ENCODE measurements at regions not wholly inside any gene's neighbourhood (a gene's known extent, or its start where the extent isn't known, plus 50 kb on each side); places are given as distances from the start of the nearest gene placed in this dataset.
"Not testable (repeated sequence)": the region's sequence is repeated elsewhere in the genome, so short reads cannot be mapped to it uniquely, and the experiment has no call there.

DNA sequence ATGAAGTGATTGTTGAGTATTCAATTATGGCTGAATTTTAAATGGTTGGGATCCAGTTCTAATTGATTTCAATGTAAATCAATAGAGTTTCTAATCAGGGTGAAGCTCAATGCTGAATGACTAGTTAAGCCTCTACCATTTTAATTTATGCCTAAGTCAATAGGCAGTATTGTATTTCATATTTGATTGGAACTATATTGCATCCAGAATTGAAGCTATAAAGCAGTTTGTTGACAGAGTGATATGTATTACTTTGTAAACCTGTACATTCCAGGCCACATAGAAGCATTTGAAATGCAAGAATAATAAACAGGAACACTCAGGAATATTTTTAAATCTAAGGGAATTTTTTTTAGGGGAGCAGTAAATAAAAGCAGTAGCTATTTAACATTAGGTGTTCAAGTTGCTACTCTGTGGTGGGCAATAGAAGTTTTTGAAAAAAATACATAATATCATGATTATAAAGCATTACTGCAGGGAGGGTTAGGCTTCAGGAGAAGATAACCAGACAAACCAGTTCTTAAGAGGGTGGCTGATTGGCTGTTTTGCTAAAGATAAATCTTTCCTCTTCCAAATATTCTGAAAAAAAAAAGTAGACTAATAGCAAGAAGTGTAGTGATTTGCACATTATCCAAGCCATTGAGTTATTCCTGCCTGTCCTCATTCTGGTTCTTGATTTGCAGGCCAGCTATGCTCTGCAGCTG, 492.0 kb upstream of the MEF2C start:
- DNase-seq = peak; percentile 58

DNA sequence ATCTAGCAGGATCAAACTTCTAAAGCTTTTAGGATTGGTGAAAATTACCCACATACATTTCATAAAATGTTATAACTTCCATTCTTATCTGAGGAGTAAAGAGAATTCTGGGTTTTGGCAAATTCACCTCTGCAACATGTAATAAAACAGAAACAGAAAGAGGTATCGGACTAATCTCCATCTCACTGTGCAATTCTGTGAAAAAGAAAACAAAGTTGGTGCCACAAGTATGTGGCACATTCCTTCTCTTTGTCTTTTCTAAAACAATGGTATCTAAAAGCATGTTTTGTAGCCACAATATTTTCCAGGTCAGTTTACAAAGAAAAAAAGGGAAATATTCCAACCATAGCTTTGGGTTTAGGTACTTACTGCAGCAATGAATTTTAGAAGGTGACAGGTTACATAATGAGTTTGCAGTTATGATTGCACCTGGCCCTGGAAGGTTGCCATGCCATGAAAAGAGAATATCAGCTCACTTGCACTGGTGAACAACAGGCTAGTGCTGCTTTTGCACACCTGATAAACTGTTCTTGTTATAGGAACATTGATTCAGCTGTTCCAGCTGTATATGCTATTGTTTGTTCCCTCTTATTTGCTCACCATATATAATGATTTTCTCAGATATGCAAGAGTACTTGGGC, 491.3 kb upstream of the MEF2C start:
- peak; percentile 79 for DNase-seq

DNA sequence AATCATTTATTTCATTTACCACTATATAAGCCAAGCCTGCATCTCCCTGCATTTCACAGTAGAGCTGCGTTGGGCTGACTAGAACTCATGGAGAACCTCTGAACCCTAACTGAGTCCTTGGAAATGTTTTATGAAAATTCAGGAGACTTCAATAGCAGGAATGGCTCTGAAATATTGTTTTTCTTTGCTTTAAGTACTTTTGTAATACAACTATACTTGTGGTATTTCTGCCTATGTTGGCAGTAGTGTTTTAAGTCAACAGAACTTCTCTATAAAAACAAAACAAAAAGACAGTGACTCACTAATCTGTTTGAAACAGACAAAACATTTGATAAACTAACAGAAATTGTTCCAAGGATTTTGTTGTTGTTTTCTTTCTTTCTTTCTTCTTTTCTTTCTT, 489.2 kb upstream of the MEF2C start:
- no peak for DNase-seq

DNA sequence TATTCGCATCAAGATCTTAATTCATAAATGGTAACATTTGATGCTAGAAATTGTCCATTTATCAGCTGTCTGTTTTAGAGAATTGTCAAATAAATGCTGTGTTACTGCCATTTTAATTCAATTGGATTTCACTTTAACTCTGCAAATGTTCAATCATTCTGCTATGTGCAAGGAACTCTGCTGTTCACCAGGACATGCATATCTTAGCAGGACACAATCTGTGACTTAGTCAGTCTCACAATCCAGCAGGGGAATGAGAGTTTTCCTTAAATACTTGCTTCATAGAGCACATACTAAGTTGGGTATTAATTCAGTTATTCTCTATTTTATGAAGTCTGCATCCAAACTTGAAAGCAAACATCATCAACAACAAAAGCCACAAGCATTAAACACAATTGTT, 488.7 kb upstream of the MEF2C start:
- DNase-seq = no peak

DNA sequence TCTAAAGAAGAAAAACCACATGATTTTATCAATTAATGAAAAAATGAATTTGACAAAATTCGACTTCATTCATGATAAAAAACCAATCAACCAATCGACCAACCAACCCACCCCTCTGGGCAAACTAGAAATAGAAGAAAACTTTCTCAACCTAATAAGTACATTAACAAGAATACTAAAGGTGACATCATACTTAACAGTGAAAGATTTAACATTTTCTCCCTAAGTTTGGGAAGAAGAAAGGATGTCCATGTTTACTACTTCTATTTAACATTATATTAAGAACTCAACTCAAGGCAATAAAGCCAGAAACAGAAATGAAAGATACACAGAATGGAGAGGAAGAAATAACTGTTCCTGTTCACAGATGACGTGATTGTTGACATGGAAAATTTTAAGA, 476.1 kb upstream of the MEF2C start:
- DNase-seq = no peak

DNA sequence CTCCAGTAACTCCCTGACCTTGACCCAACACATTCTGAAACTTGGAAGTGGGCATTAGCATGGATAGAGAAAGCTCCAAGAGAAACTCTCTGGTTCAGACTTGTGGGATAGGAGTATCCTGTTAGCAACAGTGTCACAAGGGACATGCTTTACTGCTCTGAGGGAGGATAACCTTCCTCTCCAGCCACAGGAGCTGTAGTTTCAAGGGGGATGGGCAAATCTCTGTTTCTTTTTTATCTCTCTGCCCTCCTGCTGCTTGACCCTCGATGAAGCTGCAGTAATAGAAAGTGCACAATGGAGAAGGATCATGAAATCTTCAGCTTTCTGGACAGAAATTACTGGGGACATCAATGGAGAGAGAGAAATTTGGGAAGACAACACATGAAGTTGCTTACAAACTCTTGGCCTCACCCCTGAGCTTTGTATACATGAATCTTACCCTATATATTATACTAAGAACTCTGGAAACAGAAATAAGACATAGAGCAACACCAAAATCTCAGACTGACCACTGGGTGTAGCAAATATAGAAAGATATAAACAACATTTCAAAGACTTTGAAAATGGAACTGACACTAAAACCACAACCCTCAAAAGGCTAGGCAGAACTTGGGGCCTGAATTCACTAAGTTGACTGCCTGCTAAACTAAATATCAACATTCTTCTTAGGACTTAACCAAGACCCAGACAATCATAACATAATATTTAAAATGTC, 471.0 kb upstream of the MEF2C start:
- no peak for DNase-seq

DNA sequence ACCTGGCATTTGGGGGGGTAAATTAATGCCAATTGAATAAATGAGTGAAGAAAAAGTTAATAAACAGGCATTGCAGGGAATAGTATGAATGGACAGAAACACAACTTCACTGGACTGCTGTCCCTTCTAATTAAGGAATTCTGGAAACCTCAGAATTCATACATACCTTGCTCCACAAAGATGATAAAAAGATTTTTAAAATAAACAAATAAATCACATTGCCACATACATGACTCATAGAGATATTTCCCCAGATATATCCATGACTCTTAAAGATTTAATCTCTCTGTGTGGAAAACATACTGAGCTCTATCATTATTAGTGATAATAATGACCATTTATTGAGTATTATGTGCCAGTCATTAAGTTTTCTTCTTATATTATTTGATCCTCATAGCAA, 469.0 kb upstream of the MEF2C start:
- DNase-seq = no peak

DNA sequence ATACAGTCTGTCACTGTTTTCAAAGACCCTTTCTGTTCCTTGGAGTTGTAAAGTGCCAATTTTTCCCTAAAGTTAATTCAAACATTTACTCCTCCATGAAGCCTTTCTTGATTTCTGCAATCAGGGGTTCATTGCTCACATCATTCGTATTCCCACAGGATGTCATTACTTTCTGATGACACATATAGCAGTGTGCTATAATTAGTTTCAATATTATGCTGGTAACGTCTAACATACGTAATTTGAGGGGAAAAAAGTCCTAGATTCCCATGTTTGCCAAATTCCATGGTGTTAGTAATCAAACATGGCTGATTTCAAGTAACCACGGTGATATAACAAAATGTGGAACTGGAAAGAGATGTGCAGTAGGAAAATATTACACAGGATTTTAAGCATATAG, 468.2 kb upstream of the MEF2C start:
- no peak for DNase-seq

DNA sequence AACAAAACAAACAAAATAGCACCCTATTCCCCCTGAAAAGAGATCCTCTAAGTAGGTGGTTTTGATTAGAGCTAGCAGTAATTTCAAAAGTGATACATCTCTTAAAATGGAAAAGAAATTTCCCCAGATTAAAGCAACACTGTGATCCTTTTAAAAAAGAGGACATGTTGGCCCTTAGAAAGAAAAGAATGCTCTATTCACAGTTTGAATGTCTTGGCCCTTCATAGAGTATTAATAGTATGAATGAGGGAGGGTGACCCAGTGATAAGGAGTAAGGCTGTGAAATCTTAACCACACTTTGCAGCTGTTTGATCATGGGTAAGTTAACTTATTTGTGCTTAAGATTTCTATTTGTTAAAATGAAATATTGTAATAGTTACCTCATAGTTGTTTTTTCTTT, 467.7 kb upstream of the MEF2C start:
- DNase-seq = no peak

DNA sequence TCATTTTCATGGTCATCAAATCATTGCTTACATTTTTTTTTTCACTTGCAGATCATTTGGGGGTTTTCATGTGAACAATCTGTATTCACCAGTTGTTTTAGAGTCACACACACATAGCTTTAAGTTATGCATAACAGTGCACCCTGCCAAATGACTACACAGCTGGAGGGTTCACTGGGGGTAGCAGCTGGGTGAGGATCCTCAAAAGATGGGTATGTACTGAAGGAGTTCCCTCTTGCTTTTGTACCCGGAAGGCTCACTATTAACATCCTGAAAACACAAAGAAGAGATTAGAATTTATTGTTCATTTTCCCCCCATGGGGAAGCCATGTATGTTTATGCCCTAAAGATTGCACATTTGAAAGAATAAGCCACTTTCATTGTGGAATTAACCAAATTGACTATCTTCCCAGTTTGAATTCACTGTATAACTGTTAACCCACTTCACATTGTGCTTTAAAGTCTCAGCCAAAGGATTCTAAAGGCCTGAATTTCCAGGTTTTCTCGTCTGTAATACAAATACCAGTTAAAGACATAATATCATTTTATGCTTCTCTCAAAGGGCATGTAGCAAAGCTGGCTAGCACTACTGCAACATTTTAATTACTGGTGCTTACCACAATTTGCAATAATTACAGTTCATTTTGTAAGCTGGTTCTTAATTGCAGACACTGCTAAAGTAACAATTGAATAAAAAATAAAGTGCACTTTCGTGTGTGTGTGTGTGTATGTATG, 466.4 kb upstream of the MEF2C start:
- no peak for DNase-seq

DNA sequence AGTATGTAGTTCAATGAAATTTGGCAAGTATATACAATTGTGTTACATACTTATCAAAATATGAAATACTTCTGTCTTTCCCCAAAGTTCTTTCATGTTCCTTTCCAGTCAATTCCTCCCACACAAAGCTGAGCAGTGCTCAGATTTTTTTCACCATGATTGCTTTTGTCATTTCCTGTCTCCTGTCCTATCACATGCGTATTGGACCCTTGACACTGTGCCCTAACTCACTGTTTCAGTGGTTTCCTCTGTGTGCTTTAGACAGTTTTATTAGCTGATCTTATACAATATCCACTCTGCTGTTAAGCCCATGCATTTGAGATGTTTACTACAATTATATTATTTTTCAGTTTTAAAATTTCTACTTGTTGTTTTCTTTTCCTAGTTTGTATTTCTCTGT, 463.6 kb upstream of the MEF2C start:
- DNase-seq = no peak

DNA sequence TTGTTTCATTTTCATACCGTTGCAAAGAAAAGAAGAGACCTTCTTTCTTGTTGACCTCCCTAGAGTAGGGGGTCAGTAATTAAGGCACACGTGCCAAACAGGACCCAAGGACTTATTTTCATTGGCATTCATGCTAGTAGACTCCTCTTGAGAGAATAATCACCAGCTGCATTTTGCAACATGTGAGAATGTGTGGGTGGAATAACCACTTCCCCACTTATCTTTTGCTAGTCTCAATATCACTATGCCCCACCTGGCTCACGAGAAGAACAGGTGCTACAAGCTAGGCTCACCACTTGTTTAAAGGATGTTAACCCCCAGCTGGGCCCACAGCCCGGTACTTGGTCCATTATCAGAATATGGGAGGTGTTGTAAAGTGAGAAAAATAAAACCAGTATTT, 460.7 kb upstream of the MEF2C start:
- peak; percentile 64 for DNase-seq

DNA sequence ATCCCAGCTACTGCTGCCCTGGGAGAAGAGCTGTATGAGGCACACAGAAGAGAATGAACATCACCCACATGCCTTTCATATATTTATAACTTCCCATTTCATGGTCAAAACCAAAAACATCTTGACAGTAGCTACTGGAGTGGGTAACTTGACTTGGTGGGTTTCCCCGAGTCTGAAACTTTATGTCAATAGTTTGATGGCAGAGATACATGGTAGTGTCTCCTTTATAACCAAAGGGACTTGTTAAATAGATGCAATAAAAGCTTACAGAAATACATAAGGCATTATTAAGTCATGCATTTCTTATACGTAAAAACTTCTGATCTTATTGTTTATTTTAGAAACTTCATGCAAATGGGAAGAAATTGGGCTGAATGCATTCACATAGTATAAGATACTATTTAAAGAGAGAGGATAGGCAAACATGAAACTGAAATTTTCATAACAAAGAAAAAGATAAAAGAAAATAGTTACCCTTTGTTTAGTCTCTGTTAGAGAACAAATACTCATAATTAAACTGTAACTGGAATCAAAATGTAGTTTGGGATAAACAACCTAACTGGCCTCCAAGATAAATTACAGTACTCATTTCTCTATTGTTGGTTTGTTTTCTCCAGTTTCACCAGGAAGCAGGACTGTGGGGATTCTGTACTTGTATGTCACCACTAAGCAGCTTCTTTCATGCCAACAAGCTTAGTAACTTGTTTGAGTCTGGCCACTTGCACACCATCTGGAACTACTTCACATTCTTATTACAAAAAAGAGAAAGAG, 459.3 kb upstream of the MEF2C start:
- peak; percentile 21 for DNase-seq

DNA sequence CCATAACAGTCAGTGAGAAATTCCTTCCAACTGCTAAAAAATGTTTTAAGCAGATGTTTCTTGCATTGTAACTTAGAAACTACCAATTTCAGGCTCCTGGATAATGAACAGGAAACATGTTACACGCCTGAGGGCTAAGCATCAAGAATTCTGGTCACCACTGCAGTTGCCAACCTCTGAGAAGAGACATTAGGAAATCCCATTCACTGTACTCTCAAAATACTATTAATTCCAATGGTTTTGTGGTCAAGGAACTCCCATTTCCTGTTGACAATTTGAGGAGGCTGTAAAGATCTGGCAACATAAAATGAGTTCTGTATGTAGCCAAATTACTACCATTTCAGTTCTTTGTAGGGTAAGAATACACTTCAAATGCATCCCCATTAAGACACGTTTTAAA, 456.0 kb upstream of the MEF2C start:
- DNase-seq = no peak

DNA sequence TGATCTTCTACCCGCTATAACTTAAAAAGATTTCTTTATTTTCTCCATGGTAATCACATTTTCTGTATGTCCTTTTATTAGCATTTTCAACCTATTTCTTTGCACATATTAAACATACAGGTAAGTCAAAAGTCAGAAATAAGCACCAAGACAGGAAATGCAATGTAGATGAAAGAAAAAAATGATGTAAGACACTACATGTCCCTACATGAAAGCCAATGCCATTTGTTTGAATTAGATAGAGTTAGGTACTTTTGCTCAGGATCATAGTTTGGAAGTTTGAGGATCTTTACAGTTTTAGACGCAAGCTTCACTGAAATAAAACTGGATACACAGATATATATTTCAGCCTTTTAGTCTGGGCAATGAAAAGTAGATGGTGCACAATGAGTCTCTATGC, 453.1 kb upstream of the MEF2C start:
- DNase-seq = no peak

DNA sequence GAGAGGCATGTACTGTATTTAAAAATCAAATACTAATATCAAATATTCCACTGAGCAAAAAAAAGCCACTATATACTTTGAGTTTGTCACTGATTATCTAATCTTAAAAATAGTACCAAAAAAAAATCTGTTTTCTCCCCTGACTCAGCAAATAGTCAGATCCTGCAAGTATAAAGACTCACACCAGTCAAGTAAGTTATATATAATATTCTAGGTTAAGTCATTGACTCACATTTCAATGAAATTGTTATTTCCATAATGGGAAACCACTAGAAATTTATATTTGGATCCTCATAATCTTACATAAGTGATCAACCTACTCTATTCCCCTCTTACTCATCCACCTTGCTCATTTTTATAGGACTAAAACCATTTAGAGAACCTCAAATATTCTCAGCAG, 447.2 kb upstream of the MEF2C start:
- no peak for DNase-seq

DNA sequence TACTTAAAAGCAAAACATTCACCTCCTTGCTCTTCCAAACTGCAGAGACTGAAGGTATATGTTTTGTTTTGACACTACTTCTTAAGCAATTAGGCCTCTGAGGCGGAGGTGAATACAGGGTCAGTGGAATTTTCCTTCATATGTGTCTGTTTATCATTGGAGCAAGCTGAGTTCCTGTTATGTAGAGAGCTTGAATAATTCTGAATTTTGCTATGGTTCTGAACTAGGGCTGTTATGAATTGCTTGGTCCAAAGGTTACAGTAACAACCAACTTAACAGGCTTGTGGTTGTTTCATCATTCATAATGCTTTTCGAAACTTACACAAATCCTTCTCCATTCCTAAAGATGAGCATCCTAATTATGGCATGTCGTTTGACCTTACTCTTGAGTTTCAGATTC, 444.6 kb upstream of the MEF2C start:
- no peak for DNase-seq

DNA sequence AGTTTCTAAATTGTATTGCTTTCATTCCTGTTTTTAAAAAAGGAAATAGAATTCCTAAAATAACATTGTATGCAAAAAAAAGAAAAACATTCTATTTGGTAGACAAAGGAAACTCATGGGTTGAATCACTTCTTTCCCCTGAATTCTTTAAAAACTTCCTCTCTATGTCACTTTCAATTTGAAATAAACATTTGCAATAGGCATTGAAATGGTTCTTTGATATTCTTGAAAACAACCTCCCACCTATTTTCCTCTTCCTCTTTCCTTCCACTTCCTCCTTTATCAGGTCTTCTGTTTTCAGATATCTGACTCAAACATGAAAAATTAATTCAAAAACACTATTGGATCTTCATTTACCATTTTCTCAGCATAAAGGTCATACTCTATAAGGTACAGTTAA, 442.0 kb upstream of the MEF2C start:
- no peak for DNase-seq

DNA sequence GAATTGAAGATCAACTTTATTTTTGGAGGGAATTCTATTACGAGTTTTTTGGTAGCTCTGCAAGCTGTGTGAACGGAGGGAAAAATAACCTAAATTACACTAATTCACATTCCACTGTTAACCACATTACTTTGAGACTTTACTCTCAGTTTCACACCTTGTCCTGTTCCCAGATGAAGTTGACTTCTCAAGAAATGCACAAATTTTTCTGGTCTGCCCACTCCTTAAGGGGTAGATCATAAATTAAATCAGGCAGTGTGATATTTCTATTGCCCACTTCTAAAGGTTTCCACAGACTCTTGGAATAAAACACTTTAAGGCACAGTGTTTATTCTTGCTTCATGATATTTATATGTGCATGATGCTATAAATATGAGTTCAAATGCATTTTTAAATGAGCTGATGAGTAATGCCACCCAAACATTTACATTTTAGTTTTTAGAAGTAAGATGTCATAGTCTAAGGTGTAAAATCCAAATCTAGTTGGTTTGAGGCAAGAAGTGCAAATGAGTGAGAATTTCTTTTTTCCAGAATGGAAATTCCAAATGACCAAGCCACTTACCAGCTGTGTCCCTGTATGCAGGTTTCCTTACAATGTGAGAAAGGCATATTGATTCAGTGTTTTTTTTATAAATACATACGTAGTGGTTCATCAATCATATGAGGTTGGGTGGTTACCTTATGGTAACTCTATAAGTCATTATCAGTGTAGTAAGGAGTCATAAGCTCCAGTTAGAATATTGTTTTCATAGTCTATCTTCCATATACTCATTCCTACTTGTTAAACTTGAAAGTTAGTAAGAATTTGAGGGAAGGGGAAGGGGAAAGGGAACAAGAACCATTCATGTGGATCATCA, 437.7 kb upstream of the MEF2C start:
- DNase-seq = no peak

DNA sequence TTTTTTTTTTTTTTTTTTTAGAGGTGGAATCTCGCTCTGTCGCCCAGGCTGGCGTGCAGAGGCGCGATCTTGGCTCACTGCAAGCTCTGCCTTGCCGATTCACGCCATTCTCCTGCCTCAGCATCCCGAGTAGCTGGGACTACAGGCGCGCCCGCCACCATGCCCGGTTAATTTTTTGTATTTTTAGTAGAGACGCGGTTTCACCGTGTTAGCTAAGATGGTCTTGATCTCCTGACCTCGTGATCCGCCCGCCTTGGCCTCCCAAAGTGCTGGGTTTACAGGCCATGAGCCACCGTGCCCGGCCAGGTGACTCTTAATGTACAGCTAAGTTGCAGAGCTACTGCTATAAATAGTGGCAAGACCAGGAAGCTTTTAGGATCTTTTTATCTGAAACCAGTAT, 434.9 kb upstream of the MEF2C start:
- not testable (repeated sequence) for DNase-seq

DNA sequence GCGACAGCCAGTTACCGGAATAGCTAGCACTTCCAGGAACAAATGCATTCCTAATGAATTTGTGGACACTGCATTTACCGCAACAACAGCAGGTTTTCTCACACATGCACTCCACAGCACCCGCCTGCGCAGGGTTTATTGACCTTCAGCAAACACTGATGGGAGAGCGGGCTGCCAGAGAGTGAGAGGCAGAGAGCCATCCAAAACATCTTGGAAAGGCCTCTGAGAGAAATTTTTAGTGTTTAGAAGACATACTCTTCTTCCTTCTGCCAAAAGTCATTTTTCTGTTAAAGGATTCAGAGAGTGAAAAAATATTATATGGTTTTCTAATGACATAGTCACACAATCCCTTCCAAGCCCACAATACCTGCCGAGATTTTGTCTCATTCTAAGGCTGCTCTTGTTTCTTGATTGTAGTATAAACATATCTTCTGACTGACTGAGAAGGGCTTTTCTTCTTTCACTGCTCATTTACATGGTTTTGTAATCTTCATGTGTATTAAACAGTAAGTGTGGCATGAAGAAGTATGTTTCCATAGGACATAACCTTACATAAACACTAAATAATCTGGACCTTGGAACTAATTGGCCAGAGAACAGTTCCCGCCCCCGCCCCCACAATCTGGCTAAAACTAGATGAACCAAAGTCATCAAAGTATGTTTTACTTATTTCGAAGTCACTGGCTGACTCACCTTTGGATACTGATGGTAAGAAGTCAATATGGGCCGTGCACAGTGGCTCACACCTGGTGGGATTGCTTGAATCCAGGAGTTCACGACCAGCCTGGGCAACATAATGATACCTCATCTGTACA, 432.5 kb upstream of the MEF2C start:
- DNase-seq = peak; percentile 54
